Adipocyte (in vitro differentiated cells): ENCODE measurements at regions not wholly inside any gene's neighbourhood (a gene's known extent, or its start where the extent isn't known, plus 50 kb on each side); places are given as distances from the start of the nearest gene placed in this dataset.
"Not testable (repeated sequence)": the region's sequence is repeated elsewhere in the genome, so short reads cannot be mapped to it uniquely, and the experiment has no call there.

Experiments used
- DNase-seq: peaks from one replicate; pipeline ENCODE4 v3.0.0-alpha.2; 2015; ENCODE audit warnings: low read depth
- H3K27me3 ChIP-seq: replicated peaks from 2 replicates; pipeline ENCODE4 v1.7.0; 2013; ENCODE audit warnings: mild to moderate bottlenecking, low read length, moderate library complexity; ENCODE audit not compliant: control insufficient read depth, insufficient read depth
- H3K36me3 ChIP-seq: 2 replicates; pipeline ENCODE4 v1.7.0; 2013; ENCODE audit warnings: low read length, mild to moderate bottlenecking, moderate library complexity; ENCODE audit not compliant: control insufficient read depth, insufficient read depth, severe bottlenecking
- H3K4me1 ChIP-seq: 2 replicates; pipeline ENCODE4 v1.7.0; 2013; ENCODE audit warnings: mild to moderate bottlenecking, low read length, moderate library complexity; ENCODE audit not compliant: control insufficient read depth, insufficient read depth
- H3K4me3 ChIP-seq: 2 replicates; pipeline ENCODE4 v1.7.0; 2013; ENCODE audit warnings: mild to moderate bottlenecking, low read length, moderate library complexity
- H3K9ac ChIP-seq: 2 replicates; pipeline ENCODE4 v1.7.0; 2013; ENCODE audit warnings: mild to moderate bottlenecking, low read length, moderate library complexity
- H3K9me3 ChIP-seq: 2 replicates; pipeline ENCODE4 v1.7.0; 2013; ENCODE audit warnings: mild to moderate bottlenecking, low read length, moderate library complexity; ENCODE audit not compliant: control insufficient read depth

DNA sequence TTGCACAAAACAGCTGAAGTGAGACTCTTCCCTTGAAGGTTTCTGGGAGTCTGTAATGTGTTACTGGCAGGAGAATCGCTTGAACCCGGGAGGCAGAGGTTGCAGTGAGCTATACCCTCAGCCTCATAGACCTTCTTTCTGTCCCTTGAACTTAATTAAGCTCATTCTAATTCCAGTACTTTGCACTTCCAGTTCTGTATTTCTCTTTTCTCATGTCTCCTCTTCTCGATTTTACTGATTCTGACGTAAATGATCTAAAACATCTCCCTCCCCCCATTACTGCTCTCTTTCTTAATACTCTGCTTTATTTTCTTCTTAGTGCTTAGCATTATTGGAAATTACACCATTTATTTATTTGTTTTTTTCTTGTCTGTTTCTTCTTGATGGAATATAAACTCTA is 165.4 kb upstream of the P2RY1 start:
- no peaks in the 10 kb centered on the region for H3K27me3 ChIP-seq
- no peak overlapping the region for H3K9ac ChIP-seq
- H3K4me1 ChIP-seq, result peaks cover 2% of the 10 kb centered on the region
- H3K36me3 ChIP-seq, result no peaks in the 10 kb centered on the region
- no peak for DNase-seq
- no peak overlapping the region for H3K4me3 ChIP-seq
- no peaks in the 10 kb centered on the region for H3K9me3 ChIP-seq

DNA sequence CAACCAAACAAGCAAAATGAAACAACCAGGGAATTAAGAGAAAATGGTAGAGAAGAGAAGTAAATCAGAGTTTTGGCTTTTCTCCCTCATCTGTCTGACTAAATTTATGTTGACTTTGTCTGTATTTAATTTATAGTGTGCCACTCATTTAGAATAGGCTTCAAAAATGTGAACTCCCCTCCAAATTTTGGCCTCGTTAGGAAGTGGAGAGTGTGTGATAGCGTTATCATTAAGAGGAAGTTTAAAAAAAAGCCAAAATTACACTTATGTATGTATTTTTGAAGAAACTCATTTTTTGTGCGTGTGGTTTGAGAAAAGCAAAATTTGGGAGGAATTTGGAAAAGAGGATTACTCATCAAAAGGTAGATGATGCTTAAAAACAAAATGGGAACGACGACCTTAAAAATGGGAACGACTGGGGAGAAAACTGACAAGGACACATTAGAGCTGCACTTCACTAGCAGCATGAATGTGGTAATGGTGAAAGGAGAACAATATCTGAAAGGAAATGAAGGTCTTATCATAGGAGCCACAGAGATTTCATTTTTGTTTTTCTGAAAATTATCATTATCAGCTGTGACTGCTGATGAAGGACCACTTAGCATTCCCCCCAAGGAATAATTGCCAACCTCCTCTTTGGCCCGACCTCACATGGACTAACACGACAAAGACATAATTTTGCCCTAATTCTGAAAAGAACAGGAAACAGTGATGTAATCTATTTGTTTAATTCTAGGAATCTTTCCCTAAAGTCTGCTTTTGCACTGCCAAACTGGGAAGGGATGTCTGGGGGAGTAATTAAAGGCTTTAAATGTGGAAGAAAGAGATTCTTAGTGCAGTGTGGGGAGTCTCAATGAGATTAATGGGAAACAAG is 163.2 kb upstream of the P2RY1 start:
- H3K36me3 ChIP-seq, result no peaks in the 10 kb centered on the region
- no peak for DNase-seq
- no peak overlapping the region for H3K4me3 ChIP-seq
- no peak overlapping the region for H3K9ac ChIP-seq
- no peaks in the 10 kb centered on the region for H3K27me3 ChIP-seq
- no peaks in the 10 kb centered on the region for H3K4me1 ChIP-seq
- no peaks in the 10 kb centered on the region for H3K9me3 ChIP-seq

DNA sequence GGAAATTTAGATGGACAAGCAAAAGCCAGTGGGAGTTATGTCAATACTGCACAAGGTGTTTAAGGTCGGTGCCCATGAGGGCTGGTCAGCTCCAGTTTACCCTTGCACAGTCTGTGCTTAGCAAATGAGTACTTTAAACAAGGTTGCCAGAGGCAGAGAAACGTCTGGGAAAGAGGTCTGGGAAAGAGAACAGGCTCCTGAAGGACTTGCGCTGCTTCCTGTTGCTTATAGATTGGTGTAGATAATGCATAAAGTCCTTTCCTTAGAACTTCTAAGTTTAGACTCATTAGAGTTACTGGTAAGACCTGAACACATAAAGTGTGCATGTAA is 162.6 kb upstream of the P2RY1 start:
- DNase-seq, result no peak
- H3K9ac ChIP-seq, result no peak overlapping the region
- no peaks in the 10 kb centered on the region for H3K9me3 ChIP-seq
- no peak overlapping the region for H3K4me3 ChIP-seq
- no peaks in the 10 kb centered on the region for H3K36me3 ChIP-seq
- no peaks in the 10 kb centered on the region for H3K4me1 ChIP-seq
- no peaks in the 10 kb centered on the region for H3K27me3 ChIP-seq

DNA sequence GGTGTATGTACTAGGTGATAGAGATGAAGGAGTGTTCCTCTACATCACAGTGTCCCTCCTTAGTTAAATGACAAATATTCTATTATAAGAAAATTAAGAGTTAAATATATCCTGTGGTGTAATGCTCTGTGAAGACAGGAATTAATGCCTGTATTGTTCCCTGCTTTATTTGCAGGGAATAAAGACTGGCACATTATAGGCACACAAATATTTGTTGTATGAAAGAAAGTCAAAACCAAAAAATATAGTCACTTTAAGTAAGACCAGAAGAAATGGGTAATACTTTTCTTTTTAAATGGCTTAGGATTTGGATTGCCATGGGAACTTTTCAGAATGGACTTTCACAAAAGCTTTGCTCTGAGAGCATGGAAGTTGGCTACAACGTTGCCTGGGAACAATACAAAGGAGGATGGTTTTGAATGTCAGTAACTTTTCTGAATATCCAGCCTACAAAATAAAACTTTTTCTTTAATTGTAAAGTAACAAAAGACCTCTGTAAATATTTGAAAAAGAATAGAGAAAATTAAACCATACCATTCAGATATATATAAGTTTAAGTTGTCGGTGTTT is 158.0 kb upstream of the P2RY1 start:
- no peaks in the 10 kb centered on the region for H3K4me1 ChIP-seq
- H3K27me3 ChIP-seq, result no peaks in the 10 kb centered on the region
- H3K9me3 ChIP-seq, result no peaks in the 10 kb centered on the region
- no peaks in the 10 kb centered on the region for H3K36me3 ChIP-seq
- no peak for DNase-seq
- no peak overlapping the region for H3K4me3 ChIP-seq
- no peak overlapping the region for H3K9ac ChIP-seq

DNA sequence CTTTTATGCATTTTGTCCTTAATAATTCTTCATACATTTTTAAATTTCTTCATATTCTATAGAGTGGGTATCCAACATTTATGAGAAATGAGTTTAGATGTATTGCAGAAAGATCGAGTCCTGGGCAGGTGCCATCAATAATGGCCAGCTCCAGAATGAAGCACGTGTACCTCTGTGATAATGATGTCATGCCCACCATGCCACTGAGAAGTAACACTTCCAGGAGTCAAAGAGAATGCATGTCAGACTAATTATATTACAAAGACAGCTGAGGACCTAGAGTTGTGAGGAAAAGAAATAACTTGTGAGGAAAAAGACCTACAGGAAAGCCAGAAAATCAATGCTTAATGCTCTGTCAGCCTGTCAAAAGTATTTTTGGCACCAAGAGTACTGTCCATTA is 157.4 kb upstream of the P2RY1 start:
- Histone ChIP-seq H3K4me1 (no peaks in the 10 kb centered on the region), H3K4me3 (no peak overlapping the region), H3K9me3 (no peaks in the 10 kb centered on the region), H3K27me3 (no peaks in the 10 kb centered on the region), H3K9ac (no peak overlapping the region), H3K36me3 (no peaks in the 10 kb centered on the region)
- DNase-seq, result no peak

DNA sequence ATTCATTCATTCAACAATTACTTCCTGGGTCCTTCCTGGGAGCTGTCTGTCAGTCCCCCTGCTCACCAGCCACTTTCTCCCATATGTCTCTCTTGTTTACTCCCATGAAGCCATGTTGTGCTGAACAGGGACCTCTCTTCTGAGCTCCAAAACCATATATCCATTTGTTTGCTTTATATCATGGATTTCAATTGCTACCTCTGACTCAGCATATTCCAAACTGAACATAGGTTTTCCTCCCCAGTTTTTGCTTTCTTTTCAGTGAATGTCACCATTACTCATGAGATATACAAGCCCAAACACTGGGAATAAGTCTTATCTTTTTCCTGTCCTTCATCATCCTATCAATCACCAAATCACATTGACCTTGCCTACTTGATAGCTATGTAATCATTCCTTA is 152.5 kb upstream of the P2RY1 start:
- Histone ChIP-seq H3K9ac (no peak overlapping the region), H3K9me3 (no peaks in the 10 kb centered on the region), H3K4me1 (no peaks in the 10 kb centered on the region), H3K36me3 (no peaks in the 10 kb centered on the region), H3K4me3 (no peak overlapping the region), H3K27me3 (no peaks in the 10 kb centered on the region)
- DNase-seq, result no peak

DNA sequence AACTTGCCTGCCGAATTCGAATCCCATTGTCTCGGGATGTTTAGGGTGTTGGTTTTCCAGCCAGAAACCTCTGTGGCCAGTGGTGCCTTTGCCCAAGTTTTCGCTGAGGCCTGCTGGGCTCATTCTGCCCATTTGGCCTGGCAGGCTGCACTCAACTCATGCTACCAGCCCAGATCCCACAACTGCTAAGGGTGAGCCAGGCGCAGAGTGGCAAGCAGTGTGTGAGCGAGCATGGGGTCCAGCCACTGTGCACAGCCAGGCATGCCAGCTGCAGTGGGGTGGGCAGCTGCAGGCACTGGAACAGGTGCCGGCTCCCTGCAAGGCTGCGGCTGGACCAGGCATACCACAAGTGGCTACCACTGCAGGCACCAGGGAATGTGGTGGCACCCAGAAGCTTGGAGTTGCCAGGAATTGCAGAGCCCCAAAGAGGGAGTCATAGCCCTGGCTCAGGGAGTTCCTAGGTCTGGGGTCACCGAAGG is 151.4 kb upstream of the P2RY1 start:
- no peak for DNase-seq
- Histone ChIP-seq H3K36me3 (no peaks in the 10 kb centered on the region), H3K4me3 (no peak overlapping the region), H3K9me3 (no peaks in the 10 kb centered on the region), H3K4me1 (no peaks in the 10 kb centered on the region), H3K9ac (no peak overlapping the region), H3K27me3 (no peaks in the 10 kb centered on the region)

DNA sequence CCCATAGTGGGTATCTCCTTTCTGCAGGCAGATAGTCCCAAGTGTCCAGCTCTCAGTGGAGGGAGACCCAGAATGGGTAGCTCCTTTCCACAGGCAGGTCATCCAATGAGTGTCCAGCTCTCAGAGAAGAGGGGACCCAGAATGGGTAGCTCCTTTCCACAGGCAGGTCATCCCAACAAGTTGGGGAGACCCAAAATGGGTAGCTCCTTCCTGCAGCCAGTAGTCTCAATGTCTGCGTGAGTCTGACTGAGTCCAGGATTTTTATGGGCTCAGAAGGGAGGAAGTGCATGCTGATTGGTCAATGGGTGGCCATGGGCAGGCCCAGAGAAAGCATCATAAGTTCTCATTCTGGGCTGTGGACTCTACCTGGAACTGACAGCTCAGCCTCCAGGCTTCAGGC is 150.7 kb upstream of the P2RY1 start:
- Histone ChIP-seq H3K9ac (no peak overlapping the region), H3K9me3 (no peaks in the 10 kb centered on the region), H3K36me3 (no peaks in the 10 kb centered on the region), H3K4me1 (no peaks in the 10 kb centered on the region), H3K27me3 (no peaks in the 10 kb centered on the region), H3K4me3 (no peak overlapping the region)
- no peak for DNase-seq

DNA sequence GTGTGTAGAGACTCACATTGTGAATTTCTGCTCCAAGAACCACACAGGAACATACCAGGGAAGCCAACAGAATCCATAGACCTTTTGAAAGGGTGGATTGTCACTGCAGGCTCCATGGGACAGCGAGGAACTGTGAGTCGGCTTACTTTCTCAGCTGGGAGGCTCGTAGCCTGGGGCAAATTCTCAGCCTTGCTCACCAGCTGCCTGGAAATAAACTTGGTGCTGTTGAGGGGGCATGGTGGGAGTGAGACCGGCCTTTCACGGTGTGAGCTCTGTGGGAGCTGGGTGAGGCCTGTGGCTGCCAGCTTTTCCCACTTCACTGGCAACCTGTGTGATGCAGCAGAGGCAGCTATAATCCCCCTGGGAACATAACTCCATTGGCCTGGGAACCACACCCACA is 146.6 kb upstream of the P2RY1 start:
- no peaks in the 10 kb centered on the region for H3K27me3 ChIP-seq
- no peak for DNase-seq
- no peaks in the 10 kb centered on the region for H3K9me3 ChIP-seq

DNA sequence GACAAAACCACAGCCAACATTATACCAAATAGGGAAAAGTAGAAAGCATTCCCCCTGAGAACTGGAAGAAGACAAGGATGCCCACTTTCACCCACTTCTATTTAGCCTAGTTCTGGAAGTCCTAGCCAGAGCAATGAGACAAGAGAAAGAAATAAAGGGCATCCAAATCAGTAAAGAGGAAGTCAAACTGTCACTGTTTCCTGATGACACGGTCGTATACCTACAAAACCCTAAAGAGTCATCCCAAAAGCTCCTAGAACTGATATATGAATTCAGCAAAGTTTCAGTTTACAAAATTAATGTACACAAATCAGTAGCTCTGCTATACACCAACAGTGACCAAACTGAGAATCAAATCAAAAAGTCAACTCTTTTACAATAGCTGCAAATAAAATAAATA is 142.6 kb upstream of the P2RY1 start:
- not testable (repeated sequence) for DNase-seq, H3K27me3 ChIP-seq, H3K9me3 ChIP-seq, H3K9ac ChIP-seq, H3K4me1 ChIP-seq, H3K36me3 ChIP-seq, H3K4me3 ChIP-seq

More for the DNA sequence above, 146.6 kb upstream of the P2RY1 start:
- no peak overlapping the region for H3K9ac ChIP-seq
- H3K36me3 ChIP-seq, result no peaks in the 10 kb centered on the region
- H3K4me1 ChIP-seq, result no peaks in the 10 kb centered on the region
- no peak overlapping the region for H3K4me3 ChIP-seq

DNA sequence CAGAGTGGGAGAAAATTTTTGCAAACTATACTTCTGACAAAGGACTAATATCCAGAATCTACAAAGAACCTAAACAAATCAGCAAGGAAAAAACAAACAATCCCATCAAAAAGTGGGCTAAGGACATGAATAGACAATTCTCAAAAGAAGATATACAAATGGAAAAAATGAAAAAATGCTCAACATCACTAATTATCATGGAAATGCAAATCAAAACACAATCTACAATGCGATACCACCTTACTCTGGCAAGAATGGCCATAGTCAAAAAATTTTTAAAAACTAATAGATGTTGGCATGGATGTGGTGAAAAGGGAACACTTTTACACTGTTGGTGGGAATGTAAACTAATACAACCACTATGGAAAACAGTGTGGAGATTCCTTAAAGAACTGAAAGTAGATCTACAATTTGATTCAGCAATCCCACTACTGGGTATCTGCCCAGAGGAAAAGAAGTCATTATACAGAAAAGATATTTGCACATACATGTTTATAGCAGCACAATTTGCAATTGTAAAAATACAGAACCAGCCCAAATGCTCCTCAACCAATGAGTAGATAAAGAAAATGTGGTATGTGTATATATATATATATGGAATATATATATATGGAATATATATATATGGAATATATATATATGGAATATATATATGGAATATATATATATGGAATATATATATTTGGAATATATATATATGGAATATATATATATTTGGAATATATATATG is 141.2 kb upstream of the P2RY1 start:
- H3K9me3 ChIP-seq, H3K36me3 ChIP-seq, DNase-seq, H3K4me1 ChIP-seq, H3K27me3 ChIP-seq, H3K4me3 ChIP-seq, H3K9ac ChIP-seq: not testable (repeated sequence)
